H9 (cell line): ENCODE measurements at regions not wholly inside any gene's neighbourhood (a gene's known extent, or its start where the extent isn't known, plus 50 kb on each side); places are given as distances from the start of the nearest gene placed in this dataset.

Source experiments
- DNase-seq: peaks from one replicate; pipeline ENCODE4 v3.0.0-alpha.2; 2017
- H2AFZ ChIP-seq: one replicate; pipeline ENCODE4 v1.6.1; 2013; ENCODE audit warnings: mild to moderate bottlenecking, low read length, control low read depth, moderate library complexity
- H2AK5ac ChIP-seq: 2 replicates; pipeline ENCODE4 v1.6.1; 2013; ENCODE audit warnings: low read length, control low read depth, mixed read lengths; ENCODE audit not compliant: insufficient read length
- H2BK120ac ChIP-seq: one replicate; pipeline ENCODE4 v1.6.1; 2013; ENCODE audit warnings: low read depth, mild to moderate bottlenecking, low read length, control low read depth, inconsistent platforms; ENCODE audit not compliant: poor library complexity, severe bottlenecking
- H2BK12ac ChIP-seq: 2 replicates; pipeline ENCODE4 v1.6.1; 2013; ENCODE audit warnings: low read length, control low read depth, mixed read lengths, low read depth; ENCODE audit not compliant: insufficient read length
- H2BK15ac ChIP-seq: 2 replicates; pipeline ENCODE4 v1.6.1; 2013; ENCODE audit warnings: low read depth, low read length, control low read depth
- H2BK20ac ChIP-seq: one replicate; pipeline ENCODE4 v1.6.1; 2013; ENCODE audit warnings: low read depth, mild to moderate bottlenecking, low read length, control low read depth, inconsistent platforms; ENCODE audit not compliant: poor library complexity, severe bottlenecking
- H2BK5ac ChIP-seq: 2 replicates; pipeline ENCODE4 v1.6.1; 2013; ENCODE audit warnings: low read length, control low read depth, mixed read lengths; ENCODE audit not compliant: insufficient read length
- H3K14ac ChIP-seq: 2 replicates; pipeline ENCODE4 v1.6.1; 2013; ENCODE audit warnings: low read length, control low read depth; ENCODE audit not compliant: insufficient read depth
- H3K18ac ChIP-seq: 2 replicates; pipeline ENCODE4 v1.6.1; 2013; ENCODE audit warnings: low read depth, mild to moderate bottlenecking, mixed read lengths, low read length, control low read depth; ENCODE audit not compliant: insufficient read length
- H3K23ac ChIP-seq: 2 replicates; pipeline ENCODE4 v1.6.1; 2013; ENCODE audit warnings: low read length, control low read depth, mixed read lengths, low read depth; ENCODE audit not compliant: insufficient read length
- H3K23me2 ChIP-seq: 2 replicates; pipeline ENCODE4 v1.6.1; 2013; ENCODE audit warnings: low read depth, mild to moderate bottlenecking, mixed read lengths, low read length, control low read depth; ENCODE audit not compliant: insufficient read length, poor library complexity, severe bottlenecking
- H3K27ac ChIP-seq: 2 replicates; pipeline ENCODE4 v1.5.1; 2013; ENCODE audit warnings: low read length, control low read depth, mixed read lengths, low read depth; ENCODE audit not compliant: insufficient read length
- H3K27me3 ChIP-seq: 2 replicates; pipeline ENCODE4 v1.6.1; 2013; ENCODE audit warnings: low read length, control low read depth, inconsistent platforms; ENCODE audit not compliant: insufficient read depth
- H3K4ac ChIP-seq: 2 replicates; pipeline ENCODE4 v1.6.1; 2013; ENCODE audit warnings: low read depth, mild to moderate bottlenecking, control low read depth, inconsistent platforms, low read length, moderate library complexity
- H3K4me1 ChIP-seq: 2 replicates; pipeline ENCODE4 v1.6.1; 2013; ENCODE audit warnings: low read length, control low read depth, inconsistent platforms; ENCODE audit not compliant: insufficient read depth
- H3K4me2 ChIP-seq: 2 replicates; pipeline ENCODE4 v1.6.1; 2013; ENCODE audit warnings: low read length, control low read depth, mixed read lengths; ENCODE audit not compliant: insufficient read length, insufficient read depth
- H3K56ac ChIP-seq: 2 replicates; pipeline ENCODE4 v1.6.1; 2013; ENCODE audit warnings: low read depth, mild to moderate bottlenecking, mixed read lengths, low read length, control low read depth; ENCODE audit not compliant: insufficient read length
- H3K79me1 ChIP-seq: 2 replicates; pipeline ENCODE4 v1.6.1; 2013; ENCODE audit warnings: low read depth, mild to moderate bottlenecking, moderate library complexity, low read length, control low read depth, inconsistent platforms; ENCODE audit not compliant: insufficient read depth, poor library complexity, severe bottlenecking
- H3K79me2 ChIP-seq: 2 replicates; pipeline ENCODE4 v1.6.1; 2013; ENCODE audit warnings: low read length, control low read depth, inconsistent platforms; ENCODE audit not compliant: insufficient read depth
- H3K9ac ChIP-seq: 2 replicates; pipeline ENCODE4 v1.6.1; 2013; ENCODE audit warnings: low read length, control low read depth, mixed read lengths; ENCODE audit not compliant: insufficient read length; ENCODE audit errors: extremely low read depth
- H3K9me3 ChIP-seq: one replicate; pipeline ENCODE4 v1.6.1; 2013; ENCODE audit warnings: low read depth, low read length, inconsistent platforms; ENCODE audit not compliant: control insufficient read depth
- H3T11ph ChIP-seq: one replicate; pipeline ENCODE4 v1.6.1; 2013; ENCODE audit warnings: mild to moderate bottlenecking, low read length, control low read depth, inconsistent platforms
- H4K20me1 ChIP-seq: one replicate; pipeline ENCODE4 v1.6.1; 2013; ENCODE audit not compliant: control insufficient read depth, insufficient read length, insufficient read depth
- H4K5ac ChIP-seq: 2 replicates; pipeline ENCODE4 v1.6.1; 2013; ENCODE audit warnings: low read depth, mild to moderate bottlenecking, mixed read lengths, low read length, control low read depth; ENCODE audit not compliant: insufficient read length
- H4K8ac ChIP-seq: replicated peaks from 2 replicates; pipeline ENCODE4 v1.6.1; 2013; ENCODE audit warnings: low read length, control low read depth, mixed read lengths, low read depth; ENCODE audit not compliant: insufficient read length
- H4K91ac ChIP-seq: 2 replicates; pipeline ENCODE4 v1.6.1; 2013; ENCODE audit warnings: low read depth, mild to moderate bottlenecking, moderate library complexity, mixed read lengths, low read length, control low read depth; ENCODE audit not compliant: insufficient read length
- H3K27ac Mint-ChIP-seq, 3 experiments: 2 replicates in 2 of 3; 3 replicates in 1 of 3; pipeline ENCODE4 v1.8.0; 2020 to 2021; ENCODE audit warnings: mixed read lengths in 3 of 3, mild to moderate bottlenecking in 1 of 3, moderate library complexity in 1 of 3
- H3K27me3 Mint-ChIP-seq: 2 replicates; pipeline ENCODE4 v1.8.0; 2021; ENCODE audit warnings: low read depth, mild to moderate bottlenecking, moderate library complexity, mixed read lengths
- H3K36me3 Mint-ChIP-seq, 3 experiments: 2 replicates in 2 of 3; 3 replicates in 1 of 3; pipeline ENCODE4 v1.8.0; 2020 to 2021; ENCODE audit warnings: low read depth in 3 of 3, mixed read lengths in 3 of 3; ENCODE audit not compliant: insufficient read depth in 1 of 3
- H3K4me1 Mint-ChIP-seq, 2 experiments: 2 replicates each; pipeline ENCODE4 v1.8.0; 2020; ENCODE audit warnings: mixed read lengths in 2 of 2
- H3K4me3 Mint-ChIP-seq, 2 experiments: 2 replicates in 1 of 2; 3 replicates in 1 of 2; pipeline ENCODE4 v1.8.0; 2020 to 2021; ENCODE audit warnings: mild to moderate bottlenecking in 2 of 2, mixed read lengths in 2 of 2, moderate library complexity in 1 of 2
- H3K9me3 Mint-ChIP-seq, 2 experiments: 2 replicates in 1 of 2; 3 replicates in 1 of 2; pipeline ENCODE4 v1.8.0; 2020; ENCODE audit warnings: mild to moderate bottlenecking in 2 of 2, mixed read lengths in 2 of 2, moderate library complexity in 1 of 2
- CTCF ChIP-seq: fragments of 200-600 bp; sonication (generic); conservative IDR thresholded peaks from 3 replicates; pipeline ENCODE4 v1.8.0; 2021; ENCODE audit warnings: antibody characterized with exemption, mild to moderate bottlenecking
- WGBS: extraction: QIAGEN DNeasy Blood & Tissue Kit; methylation state at CpG from one replicate; pipeline ENCODE4 v1.1.7; 2013; ENCODE audit warnings: missing lambda C conversion rate, low lambda C conversion rate, mixed read lengths; ENCODE audit not compliant: insufficient read length; ENCODE audit errors: extremely low coverage; 5-methylcytosine and 5-hydroxymethylcytosine counted together

- Histone ChIP-seq H3K4me2 (no peak overlapping the region), H3K79me2 (no peaks in the 10 kb centered on the region), H2AK5ac (no peak overlapping the region), H2BK5ac (no peak overlapping the region), H2AFZ (no peak overlapping the region), H2BK120ac (no peak overlapping the region), H4K8ac (no peak overlapping the region), H3K23ac (no peak overlapping the region), H3K14ac (no peak overlapping the region), H3T11ph (no peak overlapping the region), H4K20me1 (no peaks in the 10 kb centered on the region), H2BK12ac (no peak overlapping the region), H4K5ac (no peak overlapping the region), H3K18ac (no peak overlapping the region), H2BK15ac (no peak overlapping the region), H3K23me2 (no peaks in the 10 kb centered on the region), H3K4ac (no peak overlapping the region), H3K4me1 (no peaks in the 10 kb centered on the region), H3K9ac (no peak overlapping the region), H4K91ac (no peak overlapping the region), H3K27me3 (no peaks in the 10 kb centered on the region), H3K9me3 (no peaks in the 10 kb centered on the region), H3K79me1 (no peaks in the 10 kb centered on the region), H3K56ac (no peak overlapping the region), H2BK20ac (no peak overlapping the region), H3K27ac (no peak overlapping the region)
- Mint-ChIP-seq H3K4me3 (no peak overlapping the region), H3K4me1 (peaks cover 5% of the 10 kb centered on the region in 2 experiments), H3K9me3 (no peaks in the 10 kb centered on the region; a peak in 2 of 5 replicates), H3K36me3 (no peaks in the 10 kb centered on the region), H3K27me3 (no peaks in the 10 kb centered on the region; the same call in 1 of the 2 replicates), H3K27ac (no peak overlapping the region)
- no CpG with 5 or more reads among the region's 5 CpGs for WGBS
- TF ChIP-seq CTCF: no peak
- DNase-seq: no peak
Observed at GRCh38 chr2:21223618-21224017, 99.8 kb downstream of the TDRD15 start.
